K562 (cell line): ENCODE measurements at regions not wholly inside any gene's neighbourhood (a gene's known extent, or its start where the extent isn't known, plus 50 kb on each side); places are given as distances from the start of the nearest gene placed in this dataset.

Experiments
- ATAC-seq: fragments of 200-7000 bp; cut with Tn5 transposase; 3 replicates; pipeline ENCODE4 v1.9.1; 2020; ENCODE audit warnings: moderate library complexity
- BruUV-seq: library from RNA; stranded (reverse); fragments of 400-500 nt; replicated peaks from 2 replicates; lab custom pipeline; 2021; lab: Mats Ljungman, UMichigan
- CTCF ChIA-PET: fragments of 300-600 bp; formaldehyde crosslinking; extraction: SDS; loops from one replicate; lab custom pipeline; 2021; ENCODE audit warnings: low intra/inter-chr PET ratio; lab: Yijun Ruan, JAX
- POLR2A ChIA-PET: fragments of 300-600, 350-650 bp; sonication (Branson Sonifier 250); formaldehyde crosslinking; extraction: SDS; loops from one replicate; lab custom pipeline; 2021; ENCODE audit warnings: antibody characterized with exemption, inconsistent platforms; lab: Yijun Ruan, JAX
- DNase-seq, 4 experiments: peaks; one replicate each; pipeline versions ENCODE4 v3.0.0 to v3.0.0-alpha.2; 2011 to 2018; ENCODE audit warnings: low spot score in 3 of 4, mixed read lengths in 3 of 4; ENCODE audit errors: extremely low read depth in 1 of 4
- FAIRE-seq: peaks from 2 replicates; lab custom pipeline; 2011; peaks lifted over from hg19 to GRCh38; lab: Jason Lieb, UNC
- H2AFZ ChIP-seq: 2 replicates; pipeline ENCODE4 v1.6.0; 2011; ENCODE audit warnings: low read depth, low read length, control low read depth, inconsistent platforms
- H3K27ac ChIP-seq: fragments of 200-600 bp; 3 replicates; pipeline ENCODE4 v1.8.0; 2011; ENCODE audit warnings: low read depth, mild to moderate bottlenecking, control low read depth, inconsistent platforms, low read length, moderate library complexity, mixed read lengths; ENCODE audit errors: extremely low read depth
- H3K27me3 ChIP-seq, 2 experiments: fragments of 300-600 bp in 1 of 2; 2 replicates in 1 of 2; 3 replicates in 1 of 2; pipeline versions ENCODE4 v1.6.0 to v1.8.0; 2011; ENCODE audit warnings: inconsistent platforms in 2 of 2, low read length in 2 of 2, mild to moderate bottlenecking in 1 of 2, mixed read lengths in 1 of 2, moderate library complexity in 1 of 2; ENCODE audit not compliant: control insufficient read depth in 2 of 2, insufficient read depth in 2 of 2
- H3K36me3 ChIP-seq: fragments of 300-600 bp; 3 replicates; pipeline ENCODE4 v1.8.0; 2011; ENCODE audit warnings: mild to moderate bottlenecking, low read length, inconsistent platforms; ENCODE audit not compliant: control insufficient read depth, insufficient read depth
- H3K4me1 ChIP-seq, 2 experiments: fragments of 200-600 bp in 1 of 2; replicated peaks in 1 of 2; 2 replicates in 1 of 2; 3 replicates in 1 of 2; pipeline versions ENCODE4 v1.5.1 to v1.8.0; 2011; ENCODE audit warnings: inconsistent platforms in 2 of 2, low read length in 2 of 2, mild to moderate bottlenecking in 1 of 2, mixed read lengths in 1 of 2, moderate library complexity in 1 of 2; ENCODE audit not compliant: control insufficient read depth in 2 of 2, insufficient read depth in 2 of 2
- H3K4me2 ChIP-seq: 2 replicates; pipeline ENCODE4 v1.6.1; 2011; ENCODE audit warnings: low read length, control low read depth, inconsistent platforms, mixed read lengths; ENCODE audit not compliant: insufficient read depth
- H3K4me3 ChIP-seq: fragments of 200-600 bp; sonication (generic), shearing (Covaris generic); 2 replicates; pipeline ENCODE4 v1.5.1; 2016; ENCODE audit warnings: control low read depth, inconsistent platforms
- H3K79me2 ChIP-seq: fragments of 200-600 bp; 3 replicates; pipeline ENCODE4 v1.8.0; 2011; ENCODE audit warnings: low read length, inconsistent platforms; ENCODE audit not compliant: control insufficient read depth, insufficient read depth
- H3K9ac ChIP-seq, 2 experiments: 2 replicates each; pipeline versions ENCODE4 v1.6.0 to v1.6.1; 2011; ENCODE audit warnings: low read depth in 2 of 2, low read length in 2 of 2, control low read depth in 1 of 2, inconsistent platforms in 1 of 2, mild to moderate bottlenecking in 1 of 2, mixed read lengths in 1 of 2; ENCODE audit not compliant: insufficient read depth in 1 of 2
- H3K9me1 ChIP-seq: one replicate; pipeline ENCODE4 v1.6.0; 2011; ENCODE audit warnings: inconsistent platforms, mild to moderate bottlenecking, low read length, moderate library complexity; ENCODE audit not compliant: control insufficient read depth, insufficient read depth
- H3K9me3 ChIP-seq: replicated peaks from 2 replicates; pipeline ENCODE4 v1.5.1; 2011; ENCODE audit warnings: low read depth, low read length, inconsistent platforms; ENCODE audit not compliant: control insufficient read depth, insufficient read depth
- H4K20me1 ChIP-seq: replicated peaks from 2 replicates; pipeline ENCODE4 v1.6.1; 2011; ENCODE audit warnings: low read length, inconsistent platforms, mixed read lengths; ENCODE audit not compliant: control insufficient read depth, insufficient read depth
- BRCA1 ChIP-seq, 2 experiments: fragments of 450-650 bp in 1 of 2; sonication (generic) in 1 of 2; formaldehyde crosslinking in 1 of 2; IDR thresholded peaks; 2 replicates each; pipeline versions ENCODE4 v1.5.0 to v1.6.1; 2017 to 2020; ENCODE audit warnings: mild to moderate bottlenecking in 1 of 2, missing genetic modification reagents in 1 of 2
- CBFB ChIP-seq: sonication (generic); formaldehyde crosslinking; IDR thresholded peaks from 2 replicates; pipeline ENCODE4 v1.4.0; 2020; ENCODE audit warnings: mild to moderate bottlenecking, missing genetic modification reagents
- CTCF ChIP-seq, 3 experiments: IDR thresholded peaks in 2 of 3; conservative IDR thresholded peaks in 1 of 3; 2 replicates each; pipeline ENCODE4 v1.5.1; 2011 to 2012; ENCODE audit warnings: low read length in 3 of 3, mild to moderate bottlenecking in 3 of 3, control low read depth in 2 of 3, improper control_type of control experiment in 1 of 3, inconsistent platforms in 1 of 3, low read depth in 1 of 3, mixed read lengths in 1 of 3, moderate library complexity in 1 of 3; ENCODE audit not compliant: insufficient read depth in 2 of 3
- GTF2E2 ChIP-seq: fragments of 200-800 bp; sonication (Bioruptor generic); IDR thresholded peaks from 2 replicates; pipeline ENCODE4 v1.6.1; 2016; ENCODE audit warnings: missing genetic modification characterization, missing compliant biosample characterization
- NR2C1 ChIP-seq, 2 experiments: fragments of 450-650 bp; IDR thresholded peaks; 2 replicates each; pipeline ENCODE4 v1.6.1; 2017; ENCODE audit warnings: mild to moderate bottlenecking in 2 of 2, antibody characterized with exemption in 1 of 2, inconsistent platforms in 1 of 2, missing compliant biosample characterization in 1 of 2, missing genetic modification characterization in 1 of 2
- PHTF2 ChIP-seq: fragments of 250-450 bp; sonication (Bioruptor Pico); IDR thresholded peaks from 2 replicates; pipeline ENCODE4 v1.5.0; 2021; ENCODE audit warnings: mild to moderate bottlenecking
- PPARD ChIP-seq: fragments of 250-450 bp; sonication (Bioruptor Pico); IDR thresholded peaks from 2 replicates; pipeline ENCODE4 v1.8.0; 2022; ENCODE audit warnings: inconsistent platforms, mild to moderate bottlenecking, moderate library complexity
- PTTG1 ChIP-seq: fragments of 450-650 bp; IDR thresholded peaks from 2 replicates; pipeline ENCODE4 v1.6.1; 2016; ENCODE audit warnings: low read depth, mild to moderate bottlenecking, missing genetic modification characterization, missing compliant biosample characterization
- RAD21 ChIP-seq, 2 experiments: fragments of 250-450 bp in 1 of 2; fragments of 450-650 bp in 1 of 2; sonication (Bioruptor Pico) in 1 of 2; formaldehyde crosslinking in 1 of 2; IDR thresholded peaks in 1 of 2; conservative IDR thresholded peaks in 1 of 2; 2 replicates each; pipeline versions ENCODE4 v1.4.0 to v1.8.0; 2020 to 2022; ENCODE audit warnings: mild to moderate bottlenecking in 2 of 2, moderate library complexity in 1 of 2
- SMC3 ChIP-seq: conservative IDR thresholded peaks from 2 replicates; pipeline ENCODE4 v1.6.1; 2011; ENCODE audit warnings: low read depth, low read length, improper control_type of control experiment; ENCODE audit not compliant: insufficient read depth
- TCF15 ChIP-seq: fragments of 250-450 bp; sonication (Bioruptor Pico); IDR thresholded peaks from 2 replicates; pipeline ENCODE4 v1.8.0; 2022; ENCODE audit warnings: moderate library complexity, mild to moderate bottlenecking, inconsistent platforms
- ZBTB8A ChIP-seq: fragments of 450-650 bp; IDR thresholded peaks from 2 replicates; pipeline ENCODE4 v1.6.1; 2018; ENCODE audit warnings: mild to moderate bottlenecking, moderate library complexity; ENCODE audit not compliant: partially characterized antibody
- ZNF212 ChIP-seq: fragments of 450-650 bp; formaldehyde crosslinking; IDR thresholded peaks from 2 replicates; pipeline ENCODE4 v1.4.0; 2020; ENCODE audit warnings: mild to moderate bottlenecking
- WGBS: fragments of 100-300 bp; shearing (Covaris generic); methylation state at CpG from one replicate; pipeline ENCODE4 v1.1.6; 2016; ENCODE audit warnings: low coverage, mixed read lengths; ENCODE audit not compliant: insufficient coverage; ENCODE audit errors: missing lambda C conversion rate; 5-methylcytosine and 5-hydroxymethylcytosine counted together
- in situ Hi-C: fragments of 300-500 bp; cut with MboI; formaldehyde crosslinking; loops from 4 replicates; pipeline ENCODE4 v1.15.0; 2018; ENCODE audit warnings: inconsistent platforms, mixed read lengths
- intact Hi-C: fragments of 100-400 bp; cut with micrococcal nuclease; formaldehyde crosslinking; loops from 2 replicates; pipeline ENCODE4 v1.14.2; 2022

GRCh38 chr14:54174457-54174856 lies 217.8 kb upstream of the BMP4 start:
- no CpG with 5 or more reads among the region's 1 CpG for WGBS
- ATAC-seq (no peak), DNase-seq (no peak), FAIRE-seq (no peak)
- Histone ChIP-seq H2AFZ (no peak overlapping the region), H3K9me1 (no peaks in the 10 kb centered on the region), H3K9me3 (no peaks in the 10 kb centered on the region), H3K4me1 (no peaks in the 10 kb centered on the region), H3K4me3 (no peak overlapping the region), H3K36me3 (no peaks in the 10 kb centered on the region), H3K27ac (no peak overlapping the region), H4K20me1 (no peaks in the 10 kb centered on the region), H3K4me2 (no peak overlapping the region), H3K9ac (no peak overlapping the region), H3K27me3 (no peaks in the 10 kb centered on the region), H3K79me2 (no peaks in the 10 kb centered on the region)
- intact Hi-C loops, result loop anchor here (10.0 kb wide), 1 partner anchor 240 kb away; no protein-coding TSS in a partner anchor
- ChIA-PET CTCF (no interaction called here), POLR2A (no interaction called here)
- in situ Hi-C loops, result no loop called here
- BruUV-seq, result no TSS peak
- TF ChIP-seq ZNF212 (no peak), PHTF2 (CRISPR knock-in tag) (no peak), PTTG1 (tag) (no peak), ZBTB8A (no peak), PPARD (CRISPR knock-in tag) (no peak)
- TF ChIP-seq, all 486 proteins: peak for 0

GRCh38 chr14:54175298-54175942 lies 218.8 kb upstream of the BMP4 start:
- in situ Hi-C loops (no loop called here), intact Hi-C loops (loop anchor here (10.0 kb wide), 1 partner anchor 241 kb away; no protein-coding TSS in a partner anchor)
- BruUV-seq, result no TSS peak
- FAIRE-seq, result peak; percentile 73
- POLR2A ChIA-PET, result no interaction called here
- Histone ChIP-seq H3K4me3 (no peak overlapping the region), H3K36me3 (no peaks in the 10 kb centered on the region), H3K79me2 (no peaks in the 10 kb centered on the region), H3K27me3 (no peaks in the 10 kb centered on the region), H3K9me3 (no peaks in the 10 kb centered on the region), H3K9me1 (no peaks in the 10 kb centered on the region), H3K4me1 (no peaks in the 10 kb centered on the region), H4K20me1 (no peaks in the 10 kb centered on the region), H2AFZ (no peak overlapping the region), H3K27ac (no peak overlapping the region), H3K4me2 (no peak overlapping the region), H3K9ac (no peak overlapping the region)
- CTCF ChIA-PET, result interaction anchor here (1.0 kb wide), 1 partner anchor 1352 kb away, joined by 4 read pairs; no protein-coding TSS in a partner anchor
- WGBS, result 0% methylated on average over 4 of the region's 4 CpGs
- ATAC-seq, result peak; percentile 74
- DNase-seq, result peak; percentile 41 to 58 (median 42)
- no peak for TF ChIP-seq NR2C1 (IDR thresholded peaks at IDR 0.05)
- no peak for TF ChIP-seq NR2C1 (tag; IDR thresholded peaks at IDR 0.05)
- TF ChIP-seq CBFB (CRISPR knock-in tag), result no peak
- no peak for TF ChIP-seq GTF2E2
- peak; percentile 42 to 63; a peak in 3 of 4 replicates for TF ChIP-seq RAD21 (CRISPR knock-in tag; conservative IDR thresholded peaks at IDR 0.05 in 1 of 2, IDR thresholded peaks at IDR 0.05 in 1 of 2)
- no peak for TF ChIP-seq TCF15
- TF ChIP-seq SMC3, result peak; percentile 20; the same call in 1 of the 2 replicates
- peak; percentile 46 to 64 (median 57); a peak in 5 of 6 replicates for TF ChIP-seq CTCF (IDR thresholded peaks at IDR 0.05 in 2 of 3, conservative IDR thresholded peaks at IDR 0.05 in 1 of 3; ENCODE audit: insufficient read depth in 2 of 3, low read depth in 1 of 3, low read length in 3 of 3)
- no peak for TF ChIP-seq BRCA1 (IDR thresholded peaks at IDR 0.05)
- TF ChIP-seq BRCA1 (CRISPR knock-in tag; IDR thresholded peaks at IDR 0.05), result no peak
